ENCODE measurements at regions not wholly inside any gene's neighbourhood (a gene's known extent, or its start where the extent isn't known, plus 50 kb on each side); places are given as distances from the start of the nearest gene placed in this dataset.

- Histone ChIP-seq H3K27me3 (ENCODE audit: control insufficient read depth in 4 of 4, insufficient read depth in 4 of 4, low read length in 3 of 4) (no peaks in the 10 kb centered on the region), H3K9me3 (ENCODE audit: control insufficient read depth in 4 of 4, low read length in 3 of 4) (no peaks in the 10 kb centered on the region), H3K4me3 (ENCODE audit: low read depth in 1 of 3, low read length in 3 of 3) (no peak overlapping the region), H3K4me1 (ENCODE audit: control insufficient read depth in 4 of 4, insufficient read depth in 4 of 4, low read length in 3 of 4) (no peaks in the 10 kb centered on the region), H3K27ac (ENCODE audit: low read depth in 1 of 2, low read length in 2 of 2) (no peak overlapping the region), H3K36me3 (ENCODE audit: control insufficient read depth in 4 of 4, insufficient read depth in 3 of 4, low read depth in 1 of 4, low read length in 3 of 4) (no peaks in the 10 kb centered on the region), H3K9ac (ENCODE audit: low read depth in 1 of 2, low read length in 2 of 2) (no peak overlapping the region)
- WGBS, result 95% methylated on average over 5 of the region's 5 CpGs
- TF ChIP-seq RAD21 (IDR thresholded peaks at IDR 0.05) (no peak), ZBTB33 (IDR thresholded peaks at IDR 0.05) (no peak), FOXA2 (IDR thresholded peaks at IDR 0.05) (no peak), SP1 (IDR thresholded peaks at IDR 0.05) (no peak), JUND (IDR thresholded peaks at IDR 0.05) (no peak), GABPA (IDR thresholded peaks at IDR 0.05 in 1 of 2, conservative IDR thresholded peaks at IDR 0.05 in 1 of 2) (no peak), REST (IDR thresholded peaks at IDR 0.05) (no peak), HNF4G (IDR thresholded peaks at IDR 0.05) (no peak), TAF1 (conservative IDR thresholded peaks at IDR 0.05) (no peak), RXRA (IDR thresholded peaks at IDR 0.05) (no peak)
- TF ChIP-seq, protein P1, sequence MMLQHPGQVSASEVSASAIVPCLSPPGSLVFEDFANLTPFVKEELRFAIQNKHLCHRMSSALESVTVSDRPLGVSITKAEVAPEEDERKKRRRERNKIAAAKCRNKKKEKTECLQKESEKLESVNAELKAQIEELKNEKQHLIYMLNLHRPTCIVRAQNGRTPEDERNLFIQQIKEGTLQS (IDR thresholded peaks at IDR 0.05), result no peak
- DNase-seq (ENCODE audit: low spot score), result no peak
Observed at GRCh38 chr1:95620076-95620475, 386.1 kb downstream of the RWDD3 start.

- Histone ChIP-seq H3K4me1 (ENCODE audit: control insufficient read depth in 4 of 4, insufficient read depth in 4 of 4, low read length in 3 of 4) (no peaks in the 10 kb centered on the region), H3K27ac (ENCODE audit: low read depth in 1 of 2, low read length in 2 of 2) (no peak overlapping the region), H3K9me3 (ENCODE audit: control insufficient read depth in 4 of 4, low read length in 3 of 4) (no peaks in the 10 kb centered on the region), H3K9ac (ENCODE audit: low read depth in 1 of 2, low read length in 2 of 2) (no peak overlapping the region), H3K27me3 (ENCODE audit: control insufficient read depth in 4 of 4, insufficient read depth in 4 of 4, low read length in 3 of 4) (no peaks in the 10 kb centered on the region), H3K36me3 (ENCODE audit: control insufficient read depth in 4 of 4, insufficient read depth in 3 of 4, low read depth in 1 of 4, low read length in 3 of 4) (no peaks in the 10 kb centered on the region), H3K4me3 (ENCODE audit: low read depth in 1 of 3, low read length in 3 of 3) (no peak overlapping the region)
- TF ChIP-seq, protein P2, sequence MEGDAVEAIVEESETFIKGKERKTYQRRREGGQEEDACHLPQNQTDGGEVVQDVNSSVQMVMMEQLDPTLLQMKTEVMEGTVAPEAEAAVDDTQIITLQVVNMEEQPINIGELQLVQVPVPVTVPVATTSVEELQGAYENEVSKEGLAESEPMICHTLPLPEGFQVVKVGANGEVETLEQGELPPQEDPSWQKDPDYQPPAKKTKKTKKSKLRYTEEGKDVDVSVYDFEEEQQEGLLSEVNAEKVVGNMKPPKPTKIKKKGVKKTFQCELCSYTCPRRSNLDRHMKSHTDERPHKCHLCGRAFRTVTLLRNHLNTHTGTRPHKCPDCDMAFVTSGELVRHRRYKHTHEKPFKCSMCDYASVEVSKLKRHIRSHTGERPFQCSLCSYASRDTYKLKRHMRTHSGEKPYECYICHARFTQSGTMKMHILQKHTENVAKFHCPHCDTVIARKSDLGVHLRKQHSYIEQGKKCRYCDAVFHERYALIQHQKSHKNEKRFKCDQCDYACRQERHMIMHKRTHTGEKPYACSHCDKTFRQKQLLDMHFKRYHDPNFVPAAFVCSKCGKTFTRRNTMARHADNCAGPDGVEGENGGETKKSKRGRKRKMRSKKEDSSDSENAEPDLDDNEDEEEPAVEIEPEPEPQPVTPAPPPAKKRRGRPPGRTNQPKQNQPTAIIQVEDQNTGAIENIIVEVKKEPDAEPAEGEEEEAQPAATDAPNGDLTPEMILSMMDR (IDR thresholded peaks at IDR 0.05; ENCODE audit: low read depth, low read length, missing input control), result no peak
- TF ChIP-seq YY1 (IDR thresholded peaks at IDR 0.05) (no peak), JUND (IDR thresholded peaks at IDR 0.05) (no peak), FOXA1 (IDR thresholded peaks at IDR 0.05) (no peak), FOXA2 (IDR thresholded peaks at IDR 0.05) (no peak), GABPA (IDR thresholded peaks at IDR 0.05 in 1 of 2, conservative IDR thresholded peaks at IDR 0.05 in 1 of 2) (no peak), HNF4A (conservative IDR thresholded peaks at IDR 0.05) (no peak), SP1 (IDR thresholded peaks at IDR 0.05) (no peak)
- TF ChIP-seq, protein P1 (IDR thresholded peaks at IDR 0.05), result no peak
- 67% methylated on average over 5 of the region's 5 CpGs for WGBS
- no peak for DNase-seq (ENCODE audit: low spot score)
Observed at GRCh38 chr1:95622609-95623008, 388.6 kb downstream of the RWDD3 start.

All from liver (tissue), 8 donors.